GM18505 (cell line): ENCODE measurements at regions not wholly inside any gene's neighbourhood (a gene's known extent, or its start where the extent isn't known, plus 50 kb on each side); places are given as distances from the start of the nearest gene placed in this dataset.
"Not testable (repeated sequence)": the region's sequence is repeated elsewhere in the genome, so short reads cannot be mapped to it uniquely, and the experiment has no call there.

Experiments
- ATAC-seq: cut with Tn5 transposase; IDR thresholded peaks from one replicate; pipeline ENCODE4 v1.9.1; 2021; ENCODE audit not compliant: unreplicated experiment
- POLR2A ChIP-seq: IDR thresholded peaks from 4 replicates; pipeline ENCODE4 v1.6.1; 2011; ENCODE audit warnings: borderline replicate concordance; ENCODE audit not compliant: insufficient read depth, insufficient read length; ENCODE audit errors: extremely low read depth

DNA sequence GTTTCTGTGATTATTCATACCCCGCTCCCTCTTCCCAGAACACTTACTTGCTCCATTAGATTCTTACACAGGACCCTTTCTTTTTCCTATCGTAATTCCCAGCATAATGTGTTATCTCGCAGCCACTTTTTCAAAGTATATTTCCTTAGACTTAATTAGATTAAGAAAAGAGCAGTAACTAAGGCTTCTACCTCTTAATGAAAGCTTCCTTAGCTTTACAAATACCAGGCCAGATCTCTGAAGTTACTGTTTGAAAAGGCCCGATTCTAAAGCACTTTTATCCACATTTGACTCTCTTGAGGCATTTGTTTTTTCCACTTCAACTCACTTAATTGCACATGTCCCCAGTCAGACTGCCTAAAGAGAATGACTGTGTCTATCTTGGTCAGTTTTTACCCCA, 1264.3 kb upstream of the ADGRL2 start:
- no peak for TF ChIP-seq POLR2A
- no peak for ATAC-seq

DNA sequence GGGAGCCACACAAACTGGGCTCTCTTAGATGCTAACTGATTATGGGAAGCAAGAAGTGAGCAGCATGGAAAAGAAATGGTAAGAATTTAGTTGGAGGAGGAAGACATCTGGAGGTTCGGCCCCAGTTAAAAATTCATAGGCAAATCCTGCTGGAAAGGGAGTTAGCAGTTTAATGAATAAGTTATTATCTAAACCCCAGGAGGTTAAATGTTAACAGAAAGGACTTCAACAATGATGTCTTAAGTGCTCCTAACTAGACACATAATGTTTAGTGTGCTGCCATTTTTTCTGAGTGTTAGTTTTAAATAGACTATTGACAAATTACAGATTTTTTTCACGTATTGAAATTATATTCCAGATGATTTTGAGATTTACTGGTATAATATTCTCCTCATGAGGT, 1265.3 kb upstream of the ADGRL2 start:
- ATAC-seq: no peak
- TF ChIP-seq POLR2A: no peak

DNA sequence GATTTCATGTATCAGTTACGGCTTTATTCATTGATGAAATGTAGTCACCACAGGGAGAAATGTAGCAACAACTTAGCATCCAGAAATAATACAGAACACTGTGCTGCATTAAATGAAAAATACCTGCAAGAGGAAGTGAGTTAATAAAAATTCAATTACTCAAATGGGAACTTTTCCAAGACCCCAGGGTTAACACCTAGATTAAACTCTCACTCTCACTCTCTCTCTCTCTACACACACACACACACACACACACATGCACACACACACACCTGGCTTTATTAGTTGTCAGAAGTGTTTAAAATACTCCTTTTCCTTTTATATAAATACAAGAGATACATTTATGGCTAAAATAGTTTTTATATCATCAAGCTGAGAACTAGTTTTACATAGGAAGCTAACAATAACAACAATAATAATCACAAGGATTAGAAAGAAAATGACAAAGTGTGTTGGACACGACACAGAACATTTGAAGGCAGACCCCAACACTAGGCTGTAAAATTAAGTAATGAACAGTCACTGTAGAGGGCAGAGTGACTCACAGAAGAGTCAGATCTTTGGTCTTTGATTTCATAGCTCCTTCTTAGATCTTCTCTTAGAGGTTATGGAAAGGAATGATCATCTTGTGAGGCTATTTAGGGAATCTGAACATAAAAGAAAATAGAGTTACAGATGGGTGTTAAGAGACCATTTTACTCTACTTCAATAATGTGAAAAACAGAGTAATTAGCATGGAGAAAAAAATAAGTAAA, 1266.0 kb upstream of the ADGRL2 start:
- no peak for ATAC-seq

GRCh38 chr1:80533775-80534334, 1266.9 kb upstream of the ADGRL2 start:
- no peak for TF ChIP-seq POLR2A
- no peak for ATAC-seq

More for the DNA sequence above, 1266.0 kb upstream of the ADGRL2 start:
- no peak for TF ChIP-seq POLR2A

DNA sequence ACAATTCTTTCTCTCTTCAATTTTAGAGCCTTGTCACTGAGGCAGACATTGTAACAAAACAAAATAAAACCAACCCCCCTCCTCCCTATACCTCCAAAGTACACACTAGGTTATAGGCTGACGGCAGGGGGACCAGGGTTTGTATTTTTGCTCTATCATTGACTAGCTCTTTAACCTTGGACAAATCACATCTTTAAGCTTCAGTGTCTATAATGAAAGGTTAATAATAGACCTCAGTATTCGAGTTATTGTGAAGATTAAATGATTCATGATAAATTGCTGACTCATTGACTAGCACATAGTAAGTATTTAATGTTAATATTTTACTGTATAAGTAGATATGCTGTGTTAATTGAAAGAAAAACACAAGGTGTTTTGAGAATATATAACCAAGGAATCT, 1267.6 kb upstream of the ADGRL2 start:
- ATAC-seq: no peak
- no peak for TF ChIP-seq POLR2A

DNA sequence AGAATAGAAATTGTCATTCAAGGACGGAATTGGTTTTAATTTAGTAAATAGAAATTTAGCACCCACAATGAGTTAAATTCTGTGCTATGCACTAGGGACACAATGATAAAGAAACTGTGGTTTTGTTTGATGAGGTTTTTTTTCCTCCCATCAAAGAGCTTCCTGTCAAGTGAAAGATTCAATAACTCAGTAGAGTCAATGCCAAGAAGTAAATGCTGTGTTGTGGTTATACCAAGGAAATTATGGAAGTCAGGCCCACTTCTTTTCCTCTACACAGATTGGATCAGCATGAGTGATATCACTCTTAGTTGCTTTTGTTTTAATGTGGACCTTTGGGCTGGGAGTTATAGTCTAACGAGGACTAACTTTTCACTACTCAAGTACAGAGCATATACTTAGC, 1269.6 kb upstream of the ADGRL2 start:
- ATAC-seq: no peak
- no peak for TF ChIP-seq POLR2A

GRCh38 chr1:80529546-80529945, 1271.2 kb upstream of the ADGRL2 start:
- ATAC-seq: no peak
- no peak for TF ChIP-seq POLR2A

DNA sequence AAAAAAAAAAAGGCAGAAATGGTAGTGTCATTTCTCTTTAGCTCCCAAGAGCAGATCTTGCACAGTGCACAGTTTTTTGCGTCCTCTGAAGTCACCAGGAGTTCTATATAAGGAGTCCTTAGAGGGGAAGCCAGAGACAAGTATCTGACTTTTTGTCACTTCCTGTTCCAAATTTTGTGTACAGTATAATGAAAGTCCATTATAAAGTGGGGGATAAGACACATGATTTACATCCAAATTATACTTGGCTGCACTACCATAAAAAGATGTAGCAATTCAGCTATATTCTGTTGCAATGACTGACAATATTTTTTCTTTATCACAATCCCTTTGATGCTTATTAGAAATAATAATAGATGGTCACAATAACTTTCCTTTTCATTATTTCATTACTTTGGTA, 1276.9 kb upstream of the ADGRL2 start:
- no peak for TF ChIP-seq POLR2A
- ATAC-seq: no peak

DNA sequence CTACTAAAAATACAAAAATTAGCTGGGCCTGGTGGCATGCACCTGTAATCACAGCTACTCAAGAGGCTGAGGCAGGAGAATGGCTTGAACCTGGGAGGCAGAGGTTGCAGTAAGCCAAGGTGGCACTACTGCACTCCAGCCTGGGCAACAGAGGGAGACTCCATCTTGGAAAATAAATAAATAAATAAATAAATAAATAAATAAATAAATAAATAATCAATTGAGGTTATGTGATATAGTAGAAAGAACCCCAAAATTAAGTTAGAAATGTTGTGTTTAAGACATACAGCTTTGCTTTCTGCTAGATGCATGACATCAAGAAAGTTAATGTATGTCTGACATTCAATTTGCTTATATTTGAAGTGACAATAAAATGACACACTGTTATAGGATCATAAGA, 1277.7 kb upstream of the ADGRL2 start:
- ATAC-seq: not testable (repeated sequence)

DNA sequence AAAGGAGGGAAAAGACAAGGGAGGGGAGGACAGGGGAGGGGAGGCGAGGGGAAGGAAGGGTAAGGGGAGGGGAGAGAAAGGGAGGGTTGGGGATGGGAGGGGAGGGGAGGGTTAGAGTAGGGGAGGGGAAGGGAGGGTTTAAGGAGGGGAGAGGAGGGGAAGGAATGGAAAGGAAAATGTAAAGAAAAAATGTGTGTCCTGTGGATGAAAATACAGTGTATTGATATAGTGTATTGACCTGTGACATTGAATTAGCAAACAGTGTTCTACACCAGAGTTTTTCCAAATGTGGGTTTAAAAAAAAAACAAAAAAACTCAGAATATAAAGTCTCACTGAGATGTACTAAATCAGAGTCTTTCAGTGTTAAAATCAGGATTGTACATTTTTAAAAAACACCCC, 1279.8 kb upstream of the ADGRL2 start:
- no peak for ATAC-seq
- TF ChIP-seq POLR2A: no peak

- no peak for ATAC-seq
- no peak for TF ChIP-seq POLR2A
Observed at GRCh38 chr1:80517062-80517461, 1283.7 kb upstream of the ADGRL2 start.

DNA sequence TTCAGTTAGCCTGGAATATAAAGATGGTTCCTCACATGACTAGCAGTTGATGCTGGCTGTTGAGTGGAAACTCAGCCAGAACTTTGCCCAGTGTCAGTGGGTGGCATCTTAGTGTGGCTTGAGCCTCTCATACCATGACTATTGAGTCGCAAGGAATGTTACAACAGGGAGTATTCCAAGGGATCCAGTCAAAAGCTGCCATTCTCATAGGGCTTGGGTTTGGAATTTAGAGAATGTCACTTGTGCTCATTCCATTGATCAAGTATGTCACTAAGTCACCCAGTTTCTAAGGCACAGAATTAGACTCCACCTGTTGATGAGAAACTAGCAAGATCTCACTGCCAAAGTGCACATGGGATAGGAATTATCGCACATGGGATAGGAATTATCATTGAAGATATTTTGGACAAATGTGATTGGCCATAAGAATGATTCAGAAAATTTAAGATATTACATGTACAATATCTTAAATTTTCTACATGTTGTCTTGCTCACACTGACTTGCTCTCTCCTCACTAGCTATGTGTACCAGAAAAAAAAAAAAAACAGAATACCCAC, 1290.7 kb upstream of the ADGRL2 start:
- no peak for ATAC-seq
- no peak for TF ChIP-seq POLR2A

GRCh38 chr1:80506216-80506615, 1294.5 kb upstream of the ADGRL2 start:
- ATAC-seq: no peak
- TF ChIP-seq POLR2A: no peak

- no peak for ATAC-seq
- TF ChIP-seq POLR2A: no peak
Observed at GRCh38 chr1:80498673-80499072, 1302.1 kb upstream of the ADGRL2 start.
